Brain microvascular endothelial cell (primary cell): ENCODE measurements at regions not wholly inside any gene's neighbourhood (a gene's known extent, or its start where the extent isn't known, plus 50 kb on each side); places are given as distances from the start of the nearest gene placed in this dataset.

Source experiments
- DNase-seq: peaks from one replicate; pipeline ENCODE4 v3.0.0-alpha.2; 2020
- H3K27ac ChIP-seq: fragments of 250-450 bp; sonication (Bioruptor Pico); 2 replicates; pipeline ENCODE4 v1.5.1; 2020; ENCODE audit warnings: mild to moderate bottlenecking, moderate library complexity
- H3K27me3 ChIP-seq: fragments of 250-450 bp; sonication (Bioruptor Pico); replicated peaks from 2 replicates; pipeline ENCODE4 v1.5.1; 2020; ENCODE audit warnings: mild to moderate bottlenecking
- H3K36me3 ChIP-seq: fragments of 250-450 bp; sonication (Bioruptor Pico); replicated peaks from 2 replicates; pipeline ENCODE4 v1.5.1; 2020; ENCODE audit warnings: mild to moderate bottlenecking
- H3K4me3 ChIP-seq: 2 replicates; pipeline ENCODE4 v1.5.1; 2011; ENCODE audit warnings: low read depth, mild to moderate bottlenecking, control low read depth, low read length, moderate library complexity
- CTCF ChIP-seq: IDR thresholded peaks from 2 replicates; pipeline ENCODE4 v1.5.1; 2011; ENCODE audit warnings: low read depth, mild to moderate bottlenecking, moderate library complexity, low read length, control low read depth, inconsistent platforms; ENCODE audit errors: missing control alignments
- in situ Hi-C: cut with HindIII; loops from 2 replicates; pipeline ENCODE4 v1.10.0; 2017; ENCODE audit warnings: low sequenced_read_pairs, low pct_ligation_motif_present

- DNase-seq, result no peak
- Histone ChIP-seq H3K27ac (no peak overlapping the region), H3K4me3 (no peak overlapping the region), H3K27me3 (no peaks in the 10 kb centered on the region), H3K36me3 (no peaks in the 10 kb centered on the region)
- in situ Hi-C loops, result no loop called here
- TF ChIP-seq CTCF, result no peak
Observed at GRCh38 chr9:20269620-20270019, 352.7 kb downstream of the MLLT3 start.

DNA sequence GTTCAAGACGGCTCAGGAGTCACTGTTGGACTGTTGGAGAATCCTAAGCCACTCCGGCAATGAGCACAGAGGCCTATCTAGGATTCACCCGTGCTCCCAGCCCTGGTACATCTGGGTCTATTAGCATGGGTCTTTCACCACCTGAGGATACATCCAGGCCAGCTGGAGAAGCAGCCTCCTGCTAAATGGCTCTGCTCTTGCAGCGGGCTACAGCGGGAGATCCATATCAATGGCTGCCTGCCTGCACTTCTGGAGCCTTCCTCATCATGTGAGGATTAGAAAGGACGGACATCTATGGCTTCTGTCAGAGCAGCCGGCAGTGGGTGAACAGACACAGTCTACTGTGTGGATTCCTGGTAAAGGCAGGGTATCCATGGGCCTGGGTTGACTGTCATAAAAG is 357.4 kb downstream of the MLLT3 start:
- no peak overlapping the region for H3K4me3 ChIP-seq
- no peaks in the 10 kb centered on the region for H3K27me3 ChIP-seq
- TF ChIP-seq CTCF, result no peak
- in situ Hi-C loops, result no loop called here
- H3K36me3 ChIP-seq, result no peaks in the 10 kb centered on the region
- no peak for DNase-seq
- H3K27ac ChIP-seq, result no peak overlapping the region

GRCh38 chr9:20262611-20263010 is 359.7 kb downstream of the MLLT3 start:
- no peaks in the 10 kb centered on the region for H3K36me3 ChIP-seq
- in situ Hi-C loops, result no loop called here
- no peaks in the 10 kb centered on the region for H3K27me3 ChIP-seq
- no peak for DNase-seq
- H3K27ac ChIP-seq, result no peak overlapping the region
- H3K4me3 ChIP-seq, result no peak overlapping the region
- no peak for TF ChIP-seq CTCF

DNA sequence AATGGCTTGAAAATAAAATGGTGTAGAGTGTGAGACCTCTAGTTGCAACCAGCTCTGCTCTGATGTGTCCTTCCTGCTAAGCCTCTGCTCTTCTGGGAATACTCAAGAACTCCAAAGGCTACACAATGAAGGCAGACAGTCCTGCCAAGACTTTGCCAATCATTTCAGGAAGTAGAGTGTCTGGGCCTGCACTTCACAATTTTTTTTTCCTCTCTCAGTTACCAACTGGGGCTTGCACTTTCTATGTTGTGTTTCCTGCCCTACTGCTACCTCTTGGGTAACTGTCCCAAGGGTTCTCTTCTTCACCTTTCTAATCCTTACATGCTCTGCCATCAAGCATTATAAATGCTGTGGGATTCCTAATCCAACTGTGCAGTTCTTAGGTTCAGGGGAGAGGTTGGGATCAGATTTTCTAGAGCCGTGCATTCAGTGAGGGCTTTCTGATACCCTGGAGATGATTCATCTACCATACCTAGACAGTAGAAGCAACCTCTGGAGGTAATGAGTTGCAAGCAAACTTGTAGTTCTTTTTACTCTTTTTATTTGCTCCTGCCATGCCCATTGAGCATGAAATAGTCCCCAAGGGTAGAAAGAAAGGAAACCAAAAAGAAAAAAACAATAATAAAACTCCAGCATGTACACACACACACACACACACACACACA is 365.9 kb downstream of the MLLT3 start:
- no peak for TF ChIP-seq CTCF
- Histone ChIP-seq H3K36me3 (no peaks in the 10 kb centered on the region), H3K27me3 (no peaks in the 10 kb centered on the region), H3K4me3 (no peak overlapping the region), H3K27ac (no peak overlapping the region)
- no peak for DNase-seq
- in situ Hi-C loops, result no loop called here

GRCh38 chr9:20255052-20255451 is 367.2 kb downstream of the MLLT3 start:
- DNase-seq, result no peak
- TF ChIP-seq CTCF, result no peak
- no peaks in the 10 kb centered on the region for H3K36me3 ChIP-seq
- in situ Hi-C loops, result no loop called here
- H3K27ac ChIP-seq, result no peak overlapping the region
- H3K27me3 ChIP-seq, result no peaks in the 10 kb centered on the region
- no peak overlapping the region for H3K4me3 ChIP-seq

DNA sequence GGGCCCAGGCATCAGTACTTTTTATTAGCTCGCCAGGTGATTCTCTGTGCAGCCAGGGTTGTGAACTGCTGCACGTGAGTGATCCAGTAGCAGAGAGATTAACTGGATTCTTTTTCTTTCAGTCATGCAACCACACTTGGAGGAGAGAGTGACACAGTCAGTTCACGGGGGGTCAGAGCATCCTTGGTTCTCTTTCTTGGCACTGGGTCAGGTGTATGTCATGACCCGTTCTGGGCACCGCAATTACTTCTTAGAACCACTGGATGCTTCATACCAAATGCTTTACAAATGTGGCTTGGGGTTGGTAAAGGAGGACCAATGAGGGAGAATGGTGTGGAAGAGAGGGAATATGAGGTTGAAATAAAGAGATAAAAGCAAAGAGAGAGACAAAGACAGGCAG is 368.7 kb downstream of the MLLT3 start:
- no peak for DNase-seq
- no peak for TF ChIP-seq CTCF
- Histone ChIP-seq H3K27ac (no peak overlapping the region), H3K27me3 (no peaks in the 10 kb centered on the region), H3K4me3 (no peak overlapping the region), H3K36me3 (no peaks in the 10 kb centered on the region)
- in situ Hi-C loops, result no loop called here
